AG08395 (cell line): ENCODE measurements at regions not wholly inside any gene's neighbourhood (a gene's known extent, or its start where the extent isn't known, plus 50 kb on each side); places are given as distances from the start of the nearest gene placed in this dataset.
A peak's percentile ranks its signal among the peaks of the same experiment; 100 is the strongest.

Source experiments
- DNase-seq: peaks from one replicate; pipeline ENCODE4 v3.0.0; 2012; ENCODE audit warnings: mixed read lengths, low spot score

DNA sequence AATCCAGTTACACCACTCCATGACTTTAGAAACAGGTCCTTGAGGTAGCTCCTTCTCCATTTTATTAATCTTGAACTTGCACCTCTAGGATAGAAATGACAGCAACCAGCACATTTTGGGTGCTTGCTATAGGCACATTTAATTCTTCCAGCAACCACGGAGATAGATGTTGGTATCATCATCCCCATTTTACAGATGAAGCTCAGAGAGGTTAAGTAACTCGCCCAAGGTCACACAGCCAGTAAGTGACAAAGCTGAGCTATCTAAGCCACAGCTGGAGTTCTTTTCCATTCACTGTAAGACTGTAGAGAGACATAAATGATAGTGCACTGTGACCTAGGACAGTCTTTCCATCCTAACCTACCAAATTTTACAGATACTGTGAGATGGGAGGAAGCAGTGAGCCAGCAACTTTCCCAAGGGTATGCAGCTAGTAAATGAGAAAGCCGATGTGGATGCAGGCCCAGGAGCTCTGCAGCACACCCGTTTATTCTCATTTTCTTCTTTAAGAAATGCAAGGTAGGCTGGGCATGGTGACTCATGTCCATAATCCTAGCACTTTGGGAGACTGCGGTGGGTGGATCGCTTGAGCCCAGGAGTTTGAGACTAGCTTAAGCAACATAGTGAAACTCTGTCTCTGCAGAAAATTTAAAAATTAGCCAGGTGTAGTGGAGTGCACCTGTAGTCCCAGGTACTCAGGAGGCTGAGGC is 103.2 kb downstream of the TBX5 start:
- DNase-seq: no peak

DNA sequence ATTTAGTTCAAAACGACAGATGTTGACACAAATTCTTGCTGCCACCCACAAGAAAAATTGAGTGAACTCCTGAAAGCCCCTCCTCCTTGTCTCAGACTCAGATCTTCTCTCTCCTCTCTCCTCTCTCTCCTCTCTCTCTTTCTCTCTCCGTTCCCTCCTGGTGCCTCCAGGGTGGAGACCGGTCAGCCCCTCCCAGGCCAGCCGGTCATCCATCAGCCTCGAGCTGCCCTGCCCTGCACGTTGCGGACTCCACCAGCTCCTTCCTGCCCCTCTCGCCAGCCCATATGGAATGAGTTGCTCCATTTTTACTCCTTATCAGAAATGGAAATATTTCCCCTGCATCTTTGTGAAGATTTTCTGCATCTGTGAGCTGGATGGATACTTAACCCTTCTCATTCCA is 103.8 kb downstream of the TBX5 start:
- no peak for DNase-seq

DNA sequence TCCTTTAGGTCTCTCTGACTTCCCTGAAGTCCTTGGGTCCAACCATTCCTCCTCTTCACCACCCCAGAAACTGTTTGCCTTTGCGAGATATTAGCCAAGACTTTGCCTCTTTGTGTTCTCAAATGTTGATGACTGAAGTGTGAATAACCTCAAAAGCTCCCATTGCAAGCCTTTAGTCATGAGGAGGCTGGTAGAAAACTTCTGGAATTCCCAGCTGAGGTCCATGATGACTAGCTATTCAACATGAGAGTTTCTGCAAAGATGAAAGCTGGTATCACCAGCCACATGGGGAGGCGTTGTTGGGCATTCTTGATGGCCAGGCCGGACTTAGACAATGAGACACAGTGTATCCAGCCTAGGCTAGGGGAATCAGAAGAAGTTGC is 111.7 kb downstream of the TBX5 start:
- peak; percentile 70 for DNase-seq

DNA sequence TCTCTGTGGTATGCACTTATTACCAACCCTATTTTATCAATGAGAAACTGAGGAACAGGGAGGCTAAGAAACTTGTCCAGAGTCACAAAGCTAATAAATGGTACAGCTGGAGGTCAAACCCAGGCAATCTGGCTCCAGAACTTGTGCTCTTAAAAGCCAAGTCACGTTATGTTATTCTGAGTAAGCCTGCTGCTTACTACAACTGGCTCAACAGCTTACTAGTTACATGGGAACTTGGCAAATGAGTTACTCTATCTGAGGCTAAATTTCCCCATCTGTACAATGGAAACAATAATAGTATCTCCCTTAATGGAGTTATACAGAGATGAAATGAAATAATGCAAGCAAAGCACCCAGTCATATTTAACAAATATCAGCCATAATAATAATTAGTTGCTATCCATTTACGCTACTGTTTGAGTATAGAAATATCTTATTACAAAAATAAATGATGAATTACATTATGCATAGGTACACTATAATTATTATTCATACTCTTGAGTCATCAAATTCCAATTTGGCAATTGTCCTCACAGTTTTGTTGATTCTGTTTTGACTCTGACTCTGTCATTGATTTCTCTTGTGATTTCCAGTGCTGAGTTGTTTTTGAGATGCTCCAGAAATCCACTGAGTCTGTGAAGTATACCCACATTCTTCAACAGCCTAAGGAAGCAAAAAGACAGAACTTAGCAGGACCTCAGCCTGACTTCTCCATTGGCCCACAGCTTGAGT is 112.2 kb downstream of the TBX5 start:
- no peak for DNase-seq

DNA sequence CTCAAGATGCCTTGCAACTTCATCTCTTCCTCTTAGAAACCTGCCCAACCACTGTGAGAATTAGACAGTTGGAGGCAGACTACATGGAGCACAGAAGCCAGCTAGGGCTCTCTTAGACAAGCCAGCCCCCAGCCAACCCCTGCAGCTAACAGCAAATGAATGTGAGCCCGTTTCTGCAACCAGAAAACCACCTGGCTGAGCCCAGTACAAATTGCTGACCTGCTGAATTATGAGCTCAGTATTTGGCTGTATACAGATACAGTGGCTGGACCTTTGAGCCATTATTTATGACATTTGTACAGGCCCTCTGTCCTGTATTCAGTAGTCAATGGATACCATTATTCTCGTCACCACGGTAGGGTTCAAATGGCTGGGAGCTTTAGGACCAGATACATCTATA is 112.9 kb downstream of the TBX5 start:
- no peak for DNase-seq

DNA sequence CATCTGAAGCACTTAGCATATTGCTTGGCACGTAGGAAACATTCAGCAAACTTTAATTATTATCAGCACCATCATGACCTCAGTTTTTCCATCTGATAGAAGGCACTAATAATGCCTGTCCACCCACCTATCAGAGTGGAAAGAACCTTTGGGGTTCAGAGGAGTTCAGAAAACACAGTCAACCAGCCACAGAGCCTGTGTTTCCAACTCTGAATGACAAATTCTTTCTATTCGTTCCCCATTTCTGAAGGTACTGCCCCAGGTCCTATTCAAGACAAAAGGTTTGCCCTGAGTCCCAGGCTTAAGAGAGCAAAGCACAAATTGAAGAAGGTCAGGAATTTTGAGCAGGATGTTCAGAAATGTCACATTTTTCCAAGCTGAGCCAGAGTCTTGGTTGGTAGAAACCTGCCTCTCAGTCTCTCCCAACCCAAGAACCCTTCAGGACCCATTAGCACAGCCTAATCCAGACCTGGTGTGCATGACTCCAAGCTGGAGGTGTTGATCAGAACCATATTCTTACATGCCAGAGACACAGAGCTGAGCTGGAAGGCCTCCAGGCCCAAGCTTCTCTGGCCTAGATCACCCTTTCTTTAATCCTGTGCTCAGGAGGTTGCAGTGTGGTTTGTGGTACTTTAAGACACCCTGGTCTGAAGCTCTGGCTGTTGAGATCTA is 114.4 kb downstream of the TBX5 start:
- DNase-seq: peak; percentile 51

DNA sequence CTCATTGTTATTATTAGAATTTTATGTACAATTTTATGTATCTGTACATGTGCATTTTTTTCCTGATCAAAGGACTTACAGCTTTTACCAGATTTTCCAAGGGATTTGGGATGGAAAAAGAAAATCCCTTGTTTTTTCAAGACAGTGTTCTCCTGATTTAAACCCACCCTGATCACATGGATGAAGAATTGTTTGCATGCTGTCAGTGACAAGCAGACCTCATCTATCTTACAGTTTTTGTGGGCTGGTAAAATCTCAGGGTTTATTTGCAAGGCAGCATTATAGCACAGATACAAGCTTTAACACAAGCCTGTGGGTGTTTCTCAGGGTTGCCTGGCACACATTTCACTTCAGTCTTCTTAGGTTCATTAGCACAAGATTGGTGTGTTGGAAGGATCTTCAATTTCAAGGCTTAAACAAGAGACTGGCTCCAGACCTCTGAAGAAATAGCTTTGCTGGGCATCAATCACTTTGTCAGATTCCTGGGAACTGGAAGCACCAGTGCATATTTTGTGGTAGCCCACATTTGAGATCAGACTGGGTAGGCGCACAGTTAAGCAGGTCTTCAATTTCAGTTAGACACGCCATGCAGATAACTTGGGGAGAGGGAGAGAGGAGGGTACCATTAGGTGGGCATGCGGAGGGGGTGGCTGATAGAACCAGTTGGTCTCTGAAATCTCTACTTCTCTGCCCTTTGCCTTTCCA is 118.0 kb downstream of the TBX5 start:
- peak; percentile 41 for DNase-seq

DNA sequence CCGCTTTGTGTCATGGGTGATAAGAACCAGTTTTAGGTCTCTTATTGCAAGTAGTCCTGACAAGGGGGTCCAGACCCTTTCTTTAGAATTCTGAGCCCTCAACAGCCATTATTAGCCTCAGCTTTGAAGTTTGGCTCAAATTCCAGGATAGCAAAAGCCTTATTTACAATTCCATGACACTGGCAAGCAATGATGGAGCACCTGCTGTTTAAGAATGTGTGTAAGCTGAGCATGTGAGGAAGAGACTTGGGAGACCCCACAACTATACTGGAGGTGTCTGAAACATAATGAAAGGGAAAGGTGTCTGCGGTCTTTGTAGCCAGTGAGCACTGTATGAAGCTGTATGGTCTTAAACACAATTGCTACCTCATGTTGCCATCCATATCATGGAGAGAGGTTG is 119.8 kb downstream of the TBX5 start:
- DNase-seq: no peak

DNA sequence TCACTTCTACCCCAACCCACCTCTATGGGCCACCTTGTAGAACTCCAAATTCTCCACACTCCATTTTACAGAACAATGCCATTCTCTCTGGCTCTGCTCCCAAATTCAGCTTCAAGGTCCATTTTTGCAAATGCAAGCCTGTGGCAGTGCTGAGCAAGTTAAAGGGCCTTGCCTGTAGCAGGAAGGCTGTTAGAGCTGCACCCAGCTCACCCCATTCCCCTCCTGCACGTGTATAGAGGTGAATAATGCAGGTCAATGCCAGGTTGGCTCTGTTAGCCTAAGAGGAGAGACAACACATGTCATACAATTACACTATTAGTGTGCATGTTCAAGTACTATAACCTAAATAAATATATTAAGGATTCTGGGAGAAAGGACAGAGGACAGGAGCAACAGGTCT is 120.4 kb downstream of the TBX5 start:
- no peak for DNase-seq

DNA sequence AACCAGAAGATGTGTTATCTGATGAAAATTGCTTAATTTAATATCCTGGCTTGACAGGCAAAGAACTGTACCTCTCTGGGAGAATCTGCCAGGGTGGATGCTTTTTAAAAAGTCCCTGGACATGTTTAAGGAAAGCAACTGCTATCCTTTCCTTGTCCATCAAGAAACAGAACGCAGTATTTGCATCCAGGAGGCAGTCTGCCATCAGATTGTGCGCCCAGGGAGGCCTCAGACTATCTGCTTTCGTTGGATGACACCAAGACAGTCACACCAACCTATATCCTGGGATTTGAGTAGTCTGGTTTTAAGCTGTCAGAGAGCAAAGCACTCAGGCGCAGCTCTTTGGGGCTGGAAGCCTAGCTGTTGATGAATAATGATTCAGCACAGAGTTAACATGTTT is 121.9 kb downstream of the TBX5 start:
- no peak for DNase-seq

DNA sequence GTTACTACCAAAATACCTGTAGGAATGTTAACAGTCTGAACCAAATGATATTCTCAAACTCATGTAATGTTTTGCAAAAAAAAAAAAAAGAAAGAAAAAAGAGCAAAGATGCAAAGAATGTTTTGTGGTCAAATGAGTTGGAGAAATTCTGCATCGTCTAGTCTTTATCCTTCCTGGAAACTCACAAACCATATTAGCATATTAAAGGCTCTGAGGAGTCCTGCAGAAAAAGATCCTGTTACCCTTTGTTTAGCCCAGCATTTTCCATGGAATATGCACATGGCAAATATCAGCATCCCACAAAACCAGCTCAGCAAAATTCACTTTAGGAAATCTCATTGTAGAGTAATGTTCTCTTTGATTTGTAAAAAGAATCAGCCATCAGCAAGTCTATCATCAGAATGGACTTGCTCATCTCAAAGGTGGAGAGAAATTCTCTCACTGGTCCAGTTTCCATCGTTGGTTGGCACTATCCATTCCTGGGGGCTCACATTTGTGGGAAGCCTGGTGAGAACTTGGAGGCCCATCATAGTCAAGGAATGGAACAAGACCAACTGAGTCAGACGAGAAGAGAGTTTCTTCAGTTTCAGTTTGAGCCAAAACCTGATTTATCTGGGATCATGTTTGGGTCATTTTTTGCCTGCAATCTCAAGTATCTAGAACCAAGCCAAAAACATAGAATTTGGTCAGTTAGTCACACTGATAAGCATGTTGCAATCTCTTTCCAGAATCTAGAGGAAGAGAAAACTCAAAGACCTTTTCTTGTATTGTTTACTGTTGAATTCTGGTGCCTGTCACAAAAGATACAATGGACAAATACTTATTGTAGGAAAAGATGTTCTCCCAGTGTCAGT is 129.8 kb downstream of the TBX5 start:
- peak; percentile 44 for DNase-seq

DNA sequence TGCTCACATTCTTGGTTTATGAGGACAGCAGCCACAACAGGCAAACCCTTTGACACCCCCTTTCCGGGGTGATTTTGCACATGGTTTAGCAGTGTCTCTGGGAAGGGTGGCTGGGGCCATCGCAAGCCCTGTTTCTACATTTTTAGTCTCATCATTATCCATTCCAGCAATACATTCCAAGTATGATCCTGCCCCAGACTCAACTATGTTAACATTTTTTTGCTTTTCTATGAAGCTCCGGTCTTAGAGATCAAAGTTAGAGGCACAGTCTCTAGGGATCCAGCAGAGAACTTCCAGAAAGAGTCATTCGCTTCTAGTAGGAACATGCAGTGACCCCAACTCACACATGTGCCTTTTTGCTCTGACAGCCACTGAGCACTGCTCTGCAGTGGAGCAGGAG is 130.9 kb downstream of the TBX5 start:
- no peak for DNase-seq

DNA sequence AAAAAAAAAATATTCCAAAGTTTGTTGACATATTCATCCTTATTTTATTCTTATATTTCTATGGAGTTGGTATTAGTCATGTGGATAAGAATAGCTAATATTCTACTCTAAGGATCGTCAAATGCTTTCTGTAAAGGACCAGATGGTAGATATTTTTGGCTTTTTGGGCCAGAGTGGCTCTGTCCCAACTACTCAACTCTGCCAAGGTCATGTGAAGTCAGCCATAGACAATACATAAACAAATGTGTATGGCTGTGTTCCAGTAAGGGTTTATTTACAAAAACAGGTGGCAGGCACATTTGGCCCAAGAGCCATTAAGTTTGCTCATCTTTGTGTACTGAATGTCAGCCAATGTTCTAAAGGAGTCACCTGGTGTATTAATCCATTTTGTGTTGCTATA is 131.8 kb downstream of the TBX5 start:
- DNase-seq: no peak

DNA sequence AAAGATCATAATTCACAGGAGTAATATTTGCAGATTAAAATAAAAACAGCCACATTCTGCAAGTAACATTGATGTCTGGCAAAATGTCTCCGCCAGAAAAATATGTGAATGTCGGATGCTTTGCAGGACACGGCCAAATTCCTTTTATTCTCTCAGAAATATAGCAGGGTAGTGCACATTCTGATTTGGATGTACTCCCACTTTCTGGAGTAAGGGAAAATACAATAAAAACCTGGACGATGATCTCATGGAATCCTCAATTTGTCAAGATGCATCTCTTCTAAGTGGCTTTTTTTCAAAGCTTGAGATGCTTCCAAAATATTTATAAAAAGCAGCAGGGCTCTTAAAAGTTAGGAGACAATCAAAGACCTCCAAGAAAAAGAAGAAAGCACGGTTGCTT is 133.3 kb downstream of the TBX5 start:
- DNase-seq: no peak

DNA sequence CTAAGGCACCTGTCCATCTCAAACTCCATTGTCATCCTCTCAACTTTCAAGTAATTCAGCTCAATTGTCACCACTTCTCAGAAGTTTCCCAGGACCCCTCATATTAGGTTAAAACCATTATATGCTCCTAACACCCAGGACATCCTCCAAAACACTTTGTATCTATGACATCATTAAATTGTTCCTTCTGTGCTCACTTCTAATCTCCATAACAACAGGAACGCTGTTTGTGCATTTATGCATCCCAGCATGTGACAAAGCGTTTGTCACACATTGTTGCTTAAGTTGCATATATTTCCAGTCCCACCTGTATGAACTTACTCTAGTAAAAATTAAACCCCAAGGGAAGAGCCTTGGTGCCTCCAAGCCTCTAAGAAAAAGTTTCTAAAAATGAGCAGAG is 133.9 kb downstream of the TBX5 start:
- DNase-seq: no peak

DNA sequence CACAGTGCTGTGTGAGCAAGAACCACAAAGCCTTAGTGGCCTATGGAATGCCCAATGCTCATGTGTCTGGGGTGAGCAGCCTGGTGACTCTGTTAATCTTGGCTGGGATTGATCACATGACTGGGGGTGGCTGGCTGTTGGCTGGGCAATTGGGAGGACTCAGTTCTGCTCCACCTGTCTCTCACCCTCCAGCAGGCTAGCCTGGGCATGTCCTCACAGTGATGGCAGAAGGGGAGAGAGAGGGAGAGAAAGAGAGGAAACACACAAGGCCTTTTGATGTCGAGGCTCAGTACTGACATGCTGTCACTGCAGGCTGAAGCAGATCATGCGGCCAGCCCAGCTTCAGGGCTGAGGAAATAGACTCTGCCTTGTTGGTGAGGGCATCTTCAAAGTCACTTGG is 136.8 kb downstream of the TBX5 start:
- DNase-seq: no peak

DNA sequence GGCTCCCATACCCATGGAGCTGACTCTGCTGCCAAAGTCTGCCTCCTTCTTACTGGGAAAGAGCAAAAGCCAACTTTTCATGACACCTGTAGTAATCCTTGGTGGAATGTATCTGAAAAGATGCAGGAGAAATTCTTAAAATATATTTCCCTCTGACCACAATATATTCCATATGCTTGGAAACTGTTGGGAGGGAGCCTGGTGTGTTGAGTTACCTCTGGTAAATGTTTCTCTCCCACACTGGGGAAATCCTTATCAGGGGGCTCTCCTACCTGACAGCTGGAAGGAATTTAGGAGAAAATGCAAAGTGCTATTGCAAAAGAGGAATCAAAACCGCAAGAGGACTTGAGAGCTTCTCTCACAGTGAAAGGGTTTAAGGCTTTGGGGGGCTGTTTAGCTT is 139.4 kb downstream of the TBX5 start:
- DNase-seq: no peak

DNA sequence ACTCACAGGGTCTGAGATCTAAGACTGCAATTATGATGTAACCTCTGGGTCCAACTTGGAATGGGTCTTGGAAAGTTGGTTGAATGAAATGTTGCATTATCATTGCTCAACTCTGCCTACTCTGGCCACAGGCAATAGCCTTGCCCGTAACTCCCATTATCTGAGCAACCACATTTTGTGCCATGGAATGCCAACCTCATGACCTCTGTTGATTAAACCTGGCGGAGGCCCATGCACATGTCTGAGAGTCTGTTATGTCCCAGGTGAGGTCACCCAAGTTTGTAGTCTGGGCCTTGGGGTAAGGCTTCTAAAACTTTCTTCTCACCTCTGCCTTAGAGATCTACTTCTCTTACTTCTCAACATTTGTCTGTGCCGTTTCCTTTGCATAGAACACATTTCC is 140.9 kb downstream of the TBX5 start:
- no peak for DNase-seq

DNA sequence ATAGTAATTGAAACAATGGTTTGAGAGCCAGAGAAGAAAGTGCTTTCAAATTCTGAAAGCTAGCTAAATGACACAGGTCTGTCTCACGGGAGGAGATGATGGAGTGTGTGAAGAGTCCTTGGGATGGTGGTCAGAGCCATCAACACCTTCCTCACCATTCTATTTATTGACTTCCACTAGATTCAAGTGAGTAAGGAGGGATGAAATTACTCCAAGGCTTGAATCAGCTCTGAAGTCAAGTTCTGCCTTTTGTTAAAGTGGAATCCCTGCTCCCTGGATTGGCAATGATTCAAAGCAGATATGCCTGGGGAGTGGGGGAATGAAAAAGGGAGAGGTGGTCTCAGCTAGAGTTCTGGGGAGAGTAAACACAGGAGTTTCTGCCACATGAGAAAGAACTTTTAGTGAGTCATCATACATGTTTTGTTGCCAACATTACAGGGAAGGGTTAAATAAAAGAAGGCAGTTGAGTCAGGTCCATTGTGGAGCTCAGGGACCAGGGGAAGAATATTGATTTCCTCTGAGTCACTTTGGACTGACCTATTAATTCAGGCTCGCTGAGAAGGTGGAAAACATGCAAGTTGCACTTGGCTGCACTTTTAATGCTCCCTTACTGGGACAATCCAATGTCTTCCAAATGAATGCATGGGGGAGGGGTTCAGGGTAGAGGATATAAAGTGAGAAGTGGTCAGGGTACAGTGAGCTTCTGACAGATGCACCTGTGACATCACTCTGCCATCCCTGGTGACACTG is 142.7 kb downstream of the TBX5 start:
- DNase-seq: peak; percentile 33

DNA sequence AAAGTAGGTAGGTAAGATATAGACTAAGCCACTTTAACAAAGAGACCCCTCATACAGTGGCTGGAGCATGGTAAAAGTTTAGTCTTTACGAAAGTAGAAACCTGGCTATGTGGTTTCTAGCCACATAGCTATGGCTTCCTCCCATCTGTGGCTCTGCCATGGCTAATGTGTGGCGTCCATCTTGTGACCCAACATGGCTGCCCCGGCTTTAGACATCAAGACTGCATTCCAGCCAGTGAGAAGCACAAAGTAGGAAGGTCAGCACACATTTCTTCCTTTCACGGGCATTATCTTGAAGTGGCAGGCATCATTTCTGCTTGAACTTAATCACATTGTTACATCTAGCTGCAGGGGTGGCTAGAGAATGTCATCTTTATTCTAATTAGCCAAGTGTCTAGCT is 148.3 kb downstream of the TBX5 start:
- no peak for DNase-seq

DNA sequence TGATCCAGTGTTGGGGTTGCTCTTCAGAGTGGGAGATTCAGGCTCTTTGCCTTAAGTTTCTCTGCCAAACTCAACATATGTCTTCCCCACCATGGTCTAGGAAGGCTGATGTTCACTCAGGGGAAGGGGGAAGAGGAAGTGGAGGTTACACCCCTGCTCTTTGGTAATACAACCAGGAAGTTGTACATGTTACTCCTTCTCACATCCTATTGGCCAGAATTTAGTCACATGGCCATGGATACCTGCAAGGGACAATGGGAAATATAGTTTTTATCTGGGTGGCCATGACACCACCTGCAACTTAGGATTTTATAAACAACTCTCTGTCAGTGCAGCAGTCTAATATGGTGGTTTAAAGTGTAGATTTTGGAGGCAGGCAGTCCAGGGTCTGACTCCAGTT is 150.9 kb downstream of the TBX5 start:
- DNase-seq: no peak
